ENCODE measurements at regions not wholly inside any gene's neighbourhood (a gene's known extent, or its start where the extent isn't known, plus 50 kb on each side); places are given as distances from the start of the nearest gene placed in this dataset.

DNA sequence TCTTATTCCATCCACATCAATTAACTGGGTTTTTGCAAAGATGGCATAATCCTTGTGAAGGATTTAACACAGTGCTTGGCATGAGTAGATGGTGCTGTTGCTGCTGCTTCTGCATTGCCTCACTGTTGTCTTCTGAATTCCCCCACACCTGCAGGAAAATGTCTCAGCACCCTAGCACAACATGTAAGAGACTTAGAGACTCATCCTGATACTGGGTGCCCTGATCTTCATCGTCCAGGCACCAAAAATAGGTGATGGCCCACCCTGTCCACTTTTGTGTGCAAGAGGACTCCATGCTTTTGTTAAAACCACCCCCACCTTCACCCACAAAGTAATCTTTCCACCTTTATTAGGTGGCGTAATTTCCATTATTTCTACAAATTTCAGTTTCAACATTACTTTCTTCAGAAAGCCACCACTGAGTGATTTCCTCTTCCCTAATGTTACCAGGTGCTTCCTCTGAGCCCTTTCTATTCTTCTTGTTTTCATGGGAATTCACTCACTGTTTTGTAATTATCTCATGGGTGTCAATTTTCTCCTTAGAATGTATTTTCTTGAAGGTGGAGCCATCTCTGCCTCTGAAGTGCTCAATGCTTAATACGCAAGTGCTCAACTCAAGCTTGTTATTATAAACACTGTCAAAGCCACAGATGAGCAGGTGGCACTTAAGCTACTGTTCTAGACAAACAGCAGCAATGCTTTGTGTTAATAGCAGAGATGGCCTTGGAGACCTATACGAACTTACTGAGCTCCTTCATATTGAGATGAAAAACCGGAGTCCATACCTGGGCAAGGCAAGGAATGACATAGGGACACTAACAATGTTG, 89.5 kb downstream of the HS3ST1 start:
- TF ChIP-seq CTCF (IDR thresholded peaks at IDR 0.05) = no peak
- no peak for TF ChIP-seq POLR2A (IDR thresholded peaks at IDR 0.05)
